Endodermal cell (in vitro differentiated cells): ENCODE measurements at regions not wholly inside any gene's neighbourhood (a gene's known extent, or its start where the extent isn't known, plus 50 kb on each side); places are given as distances from the start of the nearest gene placed in this dataset.

Experiments
- DNase-seq: peaks from one replicate; pipeline ENCODE4 v3.0.0-alpha.2; 2017
- H3K27ac ChIP-seq: 2 replicates; pipeline ENCODE4 v1.5.1; 2013; ENCODE audit warnings: mild to moderate bottlenecking, low read depth, low read length, moderate library complexity
- H3K27me3 ChIP-seq: 2 replicates; pipeline ENCODE4 v1.6.1; 2013; ENCODE audit warnings: mild to moderate bottlenecking, low read length, moderate library complexity; ENCODE audit not compliant: insufficient read depth, control insufficient read depth, poor library complexity, severe bottlenecking
- H3K36me3 ChIP-seq: 2 replicates; pipeline ENCODE4 v1.7.0; 2013; ENCODE audit warnings: mild to moderate bottlenecking, low read length, moderate library complexity; ENCODE audit not compliant: control insufficient read depth, insufficient read depth
- H3K4me1 ChIP-seq: one replicate; pipeline ENCODE4 v1.7.0; 2013; ENCODE audit warnings: low read length; ENCODE audit not compliant: control insufficient read depth, insufficient read depth
- H3K4me3 ChIP-seq: 2 replicates; pipeline ENCODE4 v1.5.1; 2013; ENCODE audit warnings: mild to moderate bottlenecking, low read length, moderate library complexity
- H3K9ac ChIP-seq: 2 replicates; pipeline ENCODE4 v1.6.1; 2013; ENCODE audit warnings: mild to moderate bottlenecking, low read length, moderate library complexity; ENCODE audit not compliant: poor library complexity, severe bottlenecking; ENCODE audit errors: extremely low read depth
- H3K9me3 ChIP-seq: 2 replicates; pipeline ENCODE4 v1.6.1; 2013; ENCODE audit warnings: mild to moderate bottlenecking, low read length, moderate library complexity; ENCODE audit not compliant: control insufficient read depth
- H3K27ac Mint-ChIP-seq: 2 replicates; pipeline ENCODE4 v1.8.0; 2020; ENCODE audit warnings: mixed read lengths
- H3K27me3 Mint-ChIP-seq: 2 replicates; pipeline ENCODE4 v1.8.0; 2021; ENCODE audit warnings: mild to moderate bottlenecking, mixed read lengths; ENCODE audit not compliant: insufficient read depth
- H3K36me3 Mint-ChIP-seq: 2 replicates; pipeline ENCODE4 v1.8.0; 2020; ENCODE audit warnings: low read depth, mixed read lengths
- H3K4me1 Mint-ChIP-seq: 2 replicates; pipeline ENCODE4 v1.8.0; 2020; ENCODE audit warnings: mixed read lengths
- H3K4me3 Mint-ChIP-seq: 2 replicates; pipeline ENCODE4 v1.8.0; 2020; ENCODE audit warnings: mild to moderate bottlenecking, moderate library complexity, mixed read lengths
- H3K9me3 Mint-ChIP-seq: 2 replicates; pipeline ENCODE4 v1.8.0; 2020; ENCODE audit warnings: mild to moderate bottlenecking, mixed read lengths
- WGBS, 2 experiments: methylation state at CpG; one replicate each; pipeline versions ENCODE4 v1.1.5 to v1.1.7; 2013; ENCODE audit warnings: missing lambda C conversion rate in 2 of 2, mixed read lengths in 1 of 2; ENCODE audit not compliant: insufficient coverage in 1 of 2, insufficient read length in 1 of 2; 5-methylcytosine and 5-hydroxymethylcytosine counted together
- TF ChIP-seq, protein P1 (sequence below): fragments of 200-600 bp; sonication (generic); conservative IDR thresholded peaks from 2 replicates; pipeline ENCODE4 v1.5.0; 2021; ENCODE audit warnings: antibody characterized with exemption, mild to moderate bottlenecking

DNA sequence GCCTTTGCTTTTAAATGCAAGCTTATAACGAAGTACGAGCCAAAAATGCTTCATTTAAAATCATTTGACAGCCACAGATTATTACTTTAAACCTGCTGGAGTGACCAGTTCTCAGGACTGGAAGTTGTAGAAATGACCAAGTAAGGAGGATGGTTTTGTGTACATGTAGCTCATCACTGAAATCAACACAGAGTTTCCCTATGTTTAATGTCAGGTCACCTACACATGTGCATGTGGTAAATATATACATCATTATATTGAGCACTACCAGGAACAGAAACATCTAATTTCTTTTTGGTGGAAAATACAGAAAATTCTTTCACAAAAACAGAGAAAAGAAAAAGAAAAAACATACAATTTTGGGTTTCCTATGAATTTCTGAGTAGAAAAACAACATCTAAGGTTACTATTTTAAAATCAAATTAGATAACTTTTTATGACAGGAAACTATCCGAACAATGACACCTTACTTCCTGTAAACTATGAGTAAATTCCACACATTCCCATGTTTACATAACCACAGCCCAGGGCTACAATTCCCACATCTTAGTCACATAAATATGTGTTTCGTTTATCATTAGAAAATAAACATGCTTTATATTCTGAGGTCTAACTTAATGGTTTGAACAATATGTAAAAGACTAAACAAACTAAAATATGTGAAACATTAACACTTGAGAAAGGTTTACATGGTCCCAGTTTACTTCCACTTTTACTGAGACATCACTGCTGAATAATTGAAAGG, 73.6 kb downstream of the ZNF281 start:
- H3K4me3 ChIP-seq, result no peak overlapping the region
- WGBS, 2 experiments, result 88 to 100% methylated on average over 2 to 4 of the region's 4 CpGs
- peak; percentile 8 for DNase-seq
- Mint-ChIP-seq H3K27me3 (no peaks in the 10 kb centered on the region), H3K4me1 (peaks cover 41% of the 10 kb centered on the region), H3K9me3 (no peaks in the 10 kb centered on the region), H3K4me3 (no peak overlapping the region), H3K36me3 (peaks cover 3% of the 10 kb centered on the region), H3K27ac (peak overlapping the region; percentile 69)
- TF ChIP-seq, protein P1, sequence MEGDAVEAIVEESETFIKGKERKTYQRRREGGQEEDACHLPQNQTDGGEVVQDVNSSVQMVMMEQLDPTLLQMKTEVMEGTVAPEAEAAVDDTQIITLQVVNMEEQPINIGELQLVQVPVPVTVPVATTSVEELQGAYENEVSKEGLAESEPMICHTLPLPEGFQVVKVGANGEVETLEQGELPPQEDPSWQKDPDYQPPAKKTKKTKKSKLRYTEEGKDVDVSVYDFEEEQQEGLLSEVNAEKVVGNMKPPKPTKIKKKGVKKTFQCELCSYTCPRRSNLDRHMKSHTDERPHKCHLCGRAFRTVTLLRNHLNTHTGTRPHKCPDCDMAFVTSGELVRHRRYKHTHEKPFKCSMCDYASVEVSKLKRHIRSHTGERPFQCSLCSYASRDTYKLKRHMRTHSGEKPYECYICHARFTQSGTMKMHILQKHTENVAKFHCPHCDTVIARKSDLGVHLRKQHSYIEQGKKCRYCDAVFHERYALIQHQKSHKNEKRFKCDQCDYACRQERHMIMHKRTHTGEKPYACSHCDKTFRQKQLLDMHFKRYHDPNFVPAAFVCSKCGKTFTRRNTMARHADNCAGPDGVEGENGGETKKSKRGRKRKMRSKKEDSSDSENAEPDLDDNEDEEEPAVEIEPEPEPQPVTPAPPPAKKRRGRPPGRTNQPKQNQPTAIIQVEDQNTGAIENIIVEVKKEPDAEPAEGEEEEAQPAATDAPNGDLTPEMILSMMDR, result no peak
- H3K36me3 ChIP-seq, result no peaks in the 10 kb centered on the region
- no peaks in the 10 kb centered on the region for H3K9me3 ChIP-seq
- peaks cover 16% of the 10 kb centered on the region for H3K4me1 ChIP-seq
- H3K9ac ChIP-seq, result peak overlapping the region; percentile 13
- H3K27me3 ChIP-seq, result no peaks in the 10 kb centered on the region
- no peak overlapping the region for H3K27ac ChIP-seq

- Histone ChIP-seq H3K4me3 (no peak overlapping the region), H3K27ac (no peak overlapping the region), H3K4me1 (peaks cover 23% of the 10 kb centered on the region), H3K9ac (no peak overlapping the region), H3K27me3 (no peaks in the 10 kb centered on the region), H3K9me3 (no peaks in the 10 kb centered on the region), H3K36me3 (no peaks in the 10 kb centered on the region)
- no peaks in the 10 kb centered on the region for H3K9me3 Mint-ChIP-seq
- H3K4me1 Mint-ChIP-seq, result peaks cover 51% of the 10 kb centered on the region
- H3K4me3 Mint-ChIP-seq, result no peak overlapping the region
- DNase-seq, result no peak
- WGBS, 2 experiments, result 93 to 100% methylated on average over 1 to 2 of the region's 2 CpGs
- TF ChIP-seq, protein P1, result no peak
- H3K27ac Mint-ChIP-seq, result no peak overlapping the region
- no peaks in the 10 kb centered on the region for H3K27me3 Mint-ChIP-seq
- peaks cover 2% of the 10 kb centered on the region for H3K36me3 Mint-ChIP-seq
Observed at GRCh38 chr1:200334661-200335256, 75.1 kb downstream of the ZNF281 start.

DNA sequence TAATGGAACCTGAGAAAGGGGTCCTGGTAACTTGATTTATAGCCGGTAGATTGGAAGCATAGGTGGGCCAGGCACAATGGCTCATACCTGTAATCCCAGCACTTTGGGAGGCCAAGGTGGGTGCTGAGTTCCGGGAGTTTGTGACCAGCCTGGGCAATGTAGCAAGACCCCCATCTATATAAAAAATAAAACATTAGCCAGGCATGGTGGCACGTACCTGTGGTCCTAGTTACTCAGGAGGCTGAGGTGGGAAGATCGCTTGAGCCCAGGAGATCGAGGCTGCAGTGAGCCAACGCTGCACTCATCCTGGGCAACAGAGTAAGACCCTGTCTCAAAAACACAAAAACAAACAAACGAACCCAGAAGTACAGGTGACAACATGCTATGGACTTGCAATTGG, 76.5 kb downstream of the ZNF281 start:
- Histone ChIP-seq H3K27me3 (no peaks in the 10 kb centered on the region), H3K4me3 (no peak overlapping the region), H3K4me1 (peaks cover 30% of the 10 kb centered on the region), H3K9ac (no peak overlapping the region), H3K9me3 (no peaks in the 10 kb centered on the region), H3K36me3 (no peaks in the 10 kb centered on the region), H3K27ac (no peak overlapping the region)
- H3K36me3 Mint-ChIP-seq, result peaks cover 2% of the 10 kb centered on the region
- 87 to 93% methylated on average over 2 to 7 of the region's 7 CpGs for WGBS, 2 experiments
- H3K27ac Mint-ChIP-seq, result no peak overlapping the region
- no peak for DNase-seq
- peaks cover 55% of the 10 kb centered on the region for H3K4me1 Mint-ChIP-seq
- no peaks in the 10 kb centered on the region for H3K9me3 Mint-ChIP-seq
- H3K27me3 Mint-ChIP-seq, result no peaks in the 10 kb centered on the region
- TF ChIP-seq, protein P1, result no peak
- no peak overlapping the region for H3K4me3 Mint-ChIP-seq
